Heart right ventricle (tissue), 16 donors: ENCODE measurements at regions not wholly inside any gene's neighbourhood (a gene's known extent, or its start where the extent isn't known, plus 50 kb on each side); places are given as distances from the start of the nearest gene placed in this dataset.

Experiments used
- ATAC-seq, 8 donors: fragments of 200-7000 bp; cut with Tn5 transposase; one replicate each; pipeline ENCODE4 v1.9.1; 2020; ENCODE audit warnings: mild to moderate bottlenecking in 8 of 8, moderate library complexity in 8 of 8, moderate number of reproducible peaks in 1 of 8
- DNase-seq, 2 donors: peaks; one replicate each; pipeline ENCODE4 v3.0.0-alpha.2; 2020
- H3K27ac ChIP-seq, 10 donors: fragments of 200-600 bp; sonication (generic) in 2 of 10; one replicate each; pipeline versions ENCODE4 v1.5.0 to v1.8.0; 2020 to 2022; ENCODE audit warnings: mild to moderate bottlenecking in 3 of 10
- H3K27me3 ChIP-seq, 7 donors: fragments of 200-600 bp; one replicate each; pipeline ENCODE4 v1.8.0; 2021 to 2022; ENCODE audit warnings: mild to moderate bottlenecking in 2 of 7
- H3K36me3 ChIP-seq, 9 donors: fragments of 200-600 bp; sonication (generic) in 1 of 9; one replicate each; pipeline versions ENCODE4 v1.5.0 to v1.8.0; 2020 to 2022; ENCODE audit warnings: mild to moderate bottlenecking in 2 of 9
- H3K4me1 ChIP-seq, 9 donors: fragments of 200-600 bp; sonication (generic) in 1 of 9; one replicate each; pipeline versions ENCODE4 v1.5.0 to v1.8.0; 2020 to 2022; ENCODE audit warnings: mild to moderate bottlenecking in 4 of 9
- H3K4me3 ChIP-seq, 10 donors: fragments of 200-600 bp; sonication (generic) in 2 of 10; one replicate each; pipeline versions ENCODE4 v1.5.0 to v1.8.0; 2020 to 2022; ENCODE audit warnings: mild to moderate bottlenecking in 7 of 10, moderate library complexity in 2 of 10
- H3K9me3 ChIP-seq, 11 donors: fragments of 200-600 bp in 10 of 11; sonication (generic) in 2 of 11; one replicate each; pipeline versions ENCODE4 v1.5.0 to v1.8.0; 2013 to 2022; ENCODE audit warnings: mild to moderate bottlenecking in 2 of 11, control low read depth in 1 of 11, moderate library complexity in 1 of 11
- CTCF ChIP-seq, 9 donors: fragments of 200-600 bp; sonication (generic) in 2 of 9; IDR thresholded peaks; one replicate each; pipeline versions ENCODE4 v1.5.0 to v1.8.0; 2021 to 2022; ENCODE audit warnings: antibody characterized with exemption in 9 of 9, mild to moderate bottlenecking in 5 of 9, moderate library complexity in 1 of 9
- WGBS, 2 donors: extraction: QIAGEN DNeasy Blood & Tissue Kit; methylation state at CpG; one replicate each; pipeline ENCODE4 v1.1.7; 2013; ENCODE audit warnings: inconsistent platforms in 1 of 2; 5-methylcytosine and 5-hydroxymethylcytosine counted together
- intact Hi-C, 10 donors: fragments of 100-400 bp; cut with DNase I; formaldehyde crosslinking; loops; one replicate each; pipeline versions ENCODE4 v1.11.1 to v1.14.2; 2022
- donor health status: Arrhythmogenic right ventricular cardiomyopathy.
- donor health status: ischemic (EF 13 %, LVEDD 7.1; RV severe dilation, severe dysfunction).
- donor health status: healthy with polysubstance abuse.
- donor health status: DM: no; HTN: yes; CAD: no.
- donor health status: DM: no; HTN: no; CAD: no.
- donor health status: ischemic (EF 25% LVEDD 6.9; RV normal size, moderate dysfunction).
- donor health status: ischemic (EF 25% LVEDD 5.7; RV mildly dilated, moderate dysfunction).
- donor health status: healthy.
- donor health status: DM: yes; HTN: yes; CAD: no.
- donor health status: Ischemic cardiomyopathy.
- donor health status: ischemic (EF 35%, LVEDD 5.7; RV mildly dilated, moderate dysfunction).
- donor health status: nonischemic (EF 11% LVEDD 7.7; RV severe dilation, severe dysfunction).
- donor health status: DM: yes; HTN: yes; CAD: no.
- donor health status: PGD.
- donor health status: ischemic (EF 29% LVEDD 5.4; RV normal size, mild dysfunction).
- donor health status: nonischemic (EF 23%, LVEDD 6.1; RV moderate dilation, normal function).

GRCh38 chr5:96226941-96227552 is 206.0 kb downstream of the PCSK1 start:
- TF ChIP-seq CTCF (IDR thresholded peaks at IDR 0.05): no peak
- DNase-seq (no peak), ATAC-seq (peak in 7 of 8 donors; percentile 41 to 87 (median 69))
- no peak overlapping the region for H3K4me3 ChIP-seq
- no peaks in the 10 kb centered on the region for H3K36me3 ChIP-seq
- H3K4me1 ChIP-seq: peaks cover 0 to 12% (median 4%) of the 10 kb centered on the region in 9 donors
- H3K27ac ChIP-seq: peak overlapping the region in 2 of 10 donors; percentile 37 to 57
- WGBS, 2 donors: 47 to 63% methylated on average over 6 of the region's 6 CpGs
- H3K9me3 ChIP-seq: peaks cover 0 to 5% (median 0%) of the 10 kb centered on the region in 11 donors
- intact Hi-C loops: loop anchor here in 1 of 10 donors (10.0 kb wide), 1 partner anchor 262 kb away; the partner anchor contains the start of gene ELL2
- no peaks in the 10 kb centered on the region for H3K27me3 ChIP-seq

- no peaks in the 10 kb centered on the region for H3K27me3 ChIP-seq
- no peak for DNase-seq
- no peaks in the 10 kb centered on the region for H3K36me3 ChIP-seq
- H3K9me3 ChIP-seq: no peaks in the 10 kb centered on the region
- no peak overlapping the region for H3K27ac ChIP-seq
- no peak for ATAC-seq
- intact Hi-C loops: loop anchor here in 1 of 10 donors (10.0 kb wide), 1 partner anchor 257 kb away; the partner anchor contains the start of gene ELL2
- TF ChIP-seq CTCF (IDR thresholded peaks at IDR 0.05): no peak
- 87 to 90% methylated on average over 2 of the region's 2 CpGs for WGBS, 2 donors
- H3K4me3 ChIP-seq: no peak overlapping the region
- H3K4me1 ChIP-seq: peaks cover 0 to 5% (median 1%) of the 10 kb centered on the region in 9 donors
These were observed 210.9 kb downstream of the PCSK1 start for GRCh38 chr5:96222129-96222528.

- intact Hi-C loops: loop anchor here in 1 of 10 donors (10.0 kb wide), 1 partner anchor 256 kb away; the partner anchor contains the start of gene ELL2
- no peaks in the 10 kb centered on the region for H3K27me3 ChIP-seq
- TF ChIP-seq CTCF (IDR thresholded peaks at IDR 0.05): no peak
- DNase-seq: no peak
- no peak for ATAC-seq
- no peaks in the 10 kb centered on the region for H3K9me3 ChIP-seq
- no peak overlapping the region for H3K4me3 ChIP-seq
- H3K36me3 ChIP-seq: no peaks in the 10 kb centered on the region
- WGBS, 2 donors: 87 to 91% methylated on average over 4 of the region's 4 CpGs
- peaks cover 0 to 3% (median 0%) of the 10 kb centered on the region in 9 donors for H3K4me1 ChIP-seq
- no peak overlapping the region for H3K27ac ChIP-seq
These were observed 212.2 kb downstream of the PCSK1 start for GRCh38 chr5:96220610-96221390.

DNA sequence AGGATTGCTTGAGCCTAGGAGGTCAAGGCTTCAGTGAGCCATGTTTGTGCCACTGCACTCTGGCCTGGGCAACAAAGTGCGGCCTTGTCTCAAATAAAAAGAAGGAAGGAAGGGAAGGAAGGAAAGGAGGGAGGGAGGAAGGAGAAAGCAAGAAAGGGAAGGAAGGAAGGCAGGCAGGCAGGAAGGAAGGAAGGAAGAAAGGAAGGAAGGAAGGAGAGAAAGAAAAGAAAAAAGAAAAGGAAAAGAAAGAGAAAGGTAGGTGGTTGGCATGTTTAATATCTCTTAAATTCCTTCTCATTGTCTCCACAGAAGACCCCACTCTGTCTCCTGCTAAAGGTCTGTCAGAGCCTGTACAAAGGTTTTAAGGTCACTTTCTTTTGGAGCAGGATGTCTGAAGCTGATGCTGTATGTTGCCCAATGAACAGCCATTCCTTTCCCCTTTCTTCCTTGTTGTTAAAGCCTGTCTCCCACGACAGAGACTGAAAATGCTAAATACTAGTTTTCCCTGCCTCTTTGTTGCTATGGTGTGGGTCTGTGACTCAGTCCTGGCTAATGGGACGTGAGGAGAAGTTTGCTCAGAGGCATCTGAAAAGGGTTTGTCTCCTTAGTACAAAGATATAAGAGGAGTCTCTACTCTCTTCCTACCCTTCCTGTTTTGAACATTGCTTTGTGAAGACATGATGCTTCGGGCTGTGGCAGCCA is 213.3 kb downstream of the PCSK1 start:
- Histone ChIP-seq H3K4me3 (no peak overlapping the region), H3K9me3 (no peaks in the 10 kb centered on the region), H3K27ac (no peak overlapping the region), H3K27me3 (no peaks in the 10 kb centered on the region), H3K4me1 (peaks cover 0 to 12% (median 0%) of the 10 kb centered on the region in 9 donors), H3K36me3 (no peaks in the 10 kb centered on the region)
- no peak for TF ChIP-seq CTCF (IDR thresholded peaks at IDR 0.05)
- ATAC-seq (no peak), DNase-seq (no peak)
- intact Hi-C loops: loop anchor here in 1 of 10 donors (10.0 kb wide), 1 partner anchor 255 kb away; the partner anchor contains the start of gene ELL2
- 78 to 80% methylated on average over 4 of the region's 4 CpGs for WGBS, 2 donors
